NT2/D1 (cell line): ENCODE measurements at regions not wholly inside any gene's neighbourhood (a gene's known extent, or its start where the extent isn't known, plus 50 kb on each side); places are given as distances from the start of the nearest gene placed in this dataset.

ENCODE experiments used
- SUZ12 ChIP-seq: IDR thresholded peaks from 2 replicates; pipeline ENCODE4 v1.6.1; 2011; ENCODE audit not compliant: insufficient read length, insufficient read depth; ENCODE audit errors: extremely low read depth
- YY1 ChIP-seq: IDR thresholded peaks from 2 replicates; pipeline ENCODE4 v1.6.1; 2011; ENCODE audit not compliant: insufficient read length, insufficient read depth

GRCh38 chr5:123943151-123943550 lies 431.2 kb downstream of the CSNK1G3 start:
- TF ChIP-seq SUZ12 = no peak
- no peak for TF ChIP-seq YY1
